ENCODE measurements at regions not wholly inside any gene's neighbourhood (a gene's known extent, or its start where the extent isn't known, plus 50 kb on each side); places are given as distances from the start of the nearest gene placed in this dataset. TPM values are rescaled to one million over a fixed set of nuclear protein-coding genes. Genes with fewer than 3 reads are reported as not detected.
"Not testable (repeated sequence)": the region's sequence is repeated elsewhere in the genome, so short reads cannot be mapped to it uniquely, and the experiment has no call there.

- no peak for DNase-seq (ENCODE audit: low read depth)
Measured at GRCh38 chr3:151555523-151555922, 94.7 kb upstream of the IGSF10 start.

GRCh38 chr3:151553888-151554287 lies 93.0 kb upstream of the IGSF10 start:
- DNase-seq (ENCODE audit: low read depth), result no peak

DNA sequence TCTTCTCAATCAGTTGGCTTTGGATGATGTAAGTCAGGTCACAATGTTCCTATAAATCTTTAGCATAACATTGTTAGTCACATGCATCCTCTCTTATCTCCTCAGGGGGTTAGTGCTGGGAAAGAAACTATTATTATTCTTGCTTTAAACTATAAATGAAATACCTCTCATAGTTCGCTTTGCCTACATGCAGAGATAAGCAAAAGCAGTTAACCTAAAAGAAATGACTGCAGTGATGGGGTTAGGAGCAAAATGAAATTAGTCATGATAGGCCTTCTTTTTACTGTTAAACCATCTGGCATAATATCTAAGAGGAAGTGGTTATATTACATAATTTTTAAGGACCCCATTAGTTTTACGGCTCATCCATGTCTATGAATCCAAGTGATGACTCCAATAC lies 91.7 kb upstream of the IGSF10 start:
- no peak for DNase-seq (ENCODE audit: low read depth)

DNA sequence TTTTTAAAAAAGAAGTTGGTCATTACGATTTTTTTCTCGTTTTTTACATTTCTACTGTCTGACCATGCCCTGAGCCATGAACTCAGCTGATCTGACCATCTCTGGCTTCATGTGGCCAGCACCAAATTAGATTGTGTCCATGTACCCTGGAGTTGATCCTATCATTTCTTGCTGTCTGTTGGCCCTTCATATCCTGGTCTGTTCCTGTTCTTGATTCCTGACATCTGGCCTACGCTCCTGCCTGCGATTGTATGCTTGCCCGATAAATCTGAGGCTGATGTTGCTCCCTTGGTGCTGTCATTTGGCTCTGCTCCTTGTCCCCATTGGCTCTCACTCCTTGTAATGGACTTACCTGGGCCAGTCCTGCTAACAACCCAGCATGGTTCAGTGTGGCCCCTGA lies 89.8 kb upstream of the IGSF10 start:
- DNase-seq (ENCODE audit: low read depth), result no peak

DNA sequence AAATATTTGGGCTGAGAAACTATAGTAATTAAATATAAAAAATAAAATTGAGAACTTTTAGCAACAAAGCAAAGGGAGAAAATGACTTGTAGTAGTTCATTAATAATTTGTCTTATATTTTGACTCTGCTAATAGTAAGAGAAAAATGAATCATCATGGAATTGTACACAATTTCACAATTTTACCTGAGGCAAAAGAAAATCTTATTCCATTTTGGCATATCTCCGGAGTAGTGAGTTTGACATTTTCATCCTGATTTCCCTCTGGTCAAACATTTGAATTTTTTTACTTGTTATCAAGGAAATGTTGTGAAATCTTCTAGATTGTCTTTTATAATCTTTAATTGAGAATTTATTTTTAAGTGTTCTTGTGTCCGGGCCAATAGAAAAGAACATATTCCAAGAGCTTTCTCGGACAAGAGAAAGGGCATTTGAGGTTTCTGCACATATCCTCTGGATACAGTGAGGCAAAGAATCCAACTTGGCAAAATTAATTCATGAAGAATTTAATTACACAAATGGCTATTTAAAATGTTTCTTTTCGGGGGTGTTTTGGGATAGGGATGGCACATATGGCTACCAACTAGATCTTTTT lies 89.3 kb upstream of the IGSF10 start:
- no peak for DNase-seq (ENCODE audit: low read depth)

DNA sequence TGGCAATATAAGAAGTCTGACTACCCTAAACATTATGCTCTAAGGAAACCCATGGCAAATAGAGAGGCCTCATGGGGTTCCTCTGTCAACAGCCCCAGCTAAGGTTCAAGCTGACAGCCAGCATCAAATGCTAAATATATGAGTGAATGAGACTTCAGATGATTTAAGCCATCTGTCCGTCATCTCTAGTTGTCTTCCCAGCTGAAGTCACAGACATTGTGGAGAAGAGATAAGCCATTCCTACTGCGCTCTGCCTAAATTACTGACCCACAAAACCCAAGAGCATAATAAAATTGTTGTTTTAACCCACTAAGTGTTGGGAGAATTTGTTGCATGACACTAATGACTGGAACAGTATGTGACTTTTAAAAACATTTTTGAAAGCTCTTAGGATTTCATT lies 87.3 kb upstream of the IGSF10 start:
- no peak for DNase-seq (ENCODE audit: low read depth)

DNA sequence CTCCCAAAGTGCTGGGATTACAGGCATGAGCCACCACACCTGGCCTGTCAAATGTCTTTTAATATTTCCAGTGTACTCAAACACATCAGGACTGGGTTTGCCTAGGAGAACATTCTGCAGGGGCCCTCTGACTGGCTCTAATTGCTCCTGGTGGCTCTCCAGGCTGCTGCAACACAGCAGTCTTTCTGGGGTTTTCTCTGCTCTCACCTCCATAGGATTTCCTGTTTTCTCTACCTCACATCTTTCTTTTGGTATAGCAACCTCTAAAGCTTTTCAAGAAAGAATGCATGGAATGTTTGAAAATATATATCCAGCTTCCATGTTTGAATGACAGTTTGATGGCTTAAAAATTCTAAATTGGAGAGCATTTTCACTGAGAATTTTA lies 83.3 kb upstream of the IGSF10 start:
- DNase-seq (ENCODE audit: low read depth), result no peak

GRCh38 chr3:151541178-151541577 lies 80.3 kb upstream of the IGSF10 start:
- DNase-seq (ENCODE audit: low read depth), result no peak

DNA sequence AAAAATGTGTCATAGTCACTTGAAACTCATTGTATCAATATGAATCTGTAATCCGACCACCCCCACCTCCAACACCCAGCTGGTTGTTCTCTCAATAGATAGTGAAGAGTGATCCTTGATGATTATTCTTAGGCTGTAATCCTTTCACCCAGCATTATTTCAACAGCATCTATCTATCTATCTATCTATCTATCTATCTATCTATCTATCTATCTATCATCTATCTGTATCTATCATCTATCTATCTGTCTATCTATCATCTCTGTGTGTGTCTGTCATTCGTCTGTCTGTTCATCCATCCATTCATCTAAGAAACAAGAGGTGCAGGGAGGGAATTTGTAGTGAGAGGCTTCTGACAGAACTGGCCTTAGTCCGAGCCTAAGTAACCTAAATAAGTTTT lies 78.7 kb upstream of the IGSF10 start:
- DNase-seq (ENCODE audit: low read depth), result no peak

DNA sequence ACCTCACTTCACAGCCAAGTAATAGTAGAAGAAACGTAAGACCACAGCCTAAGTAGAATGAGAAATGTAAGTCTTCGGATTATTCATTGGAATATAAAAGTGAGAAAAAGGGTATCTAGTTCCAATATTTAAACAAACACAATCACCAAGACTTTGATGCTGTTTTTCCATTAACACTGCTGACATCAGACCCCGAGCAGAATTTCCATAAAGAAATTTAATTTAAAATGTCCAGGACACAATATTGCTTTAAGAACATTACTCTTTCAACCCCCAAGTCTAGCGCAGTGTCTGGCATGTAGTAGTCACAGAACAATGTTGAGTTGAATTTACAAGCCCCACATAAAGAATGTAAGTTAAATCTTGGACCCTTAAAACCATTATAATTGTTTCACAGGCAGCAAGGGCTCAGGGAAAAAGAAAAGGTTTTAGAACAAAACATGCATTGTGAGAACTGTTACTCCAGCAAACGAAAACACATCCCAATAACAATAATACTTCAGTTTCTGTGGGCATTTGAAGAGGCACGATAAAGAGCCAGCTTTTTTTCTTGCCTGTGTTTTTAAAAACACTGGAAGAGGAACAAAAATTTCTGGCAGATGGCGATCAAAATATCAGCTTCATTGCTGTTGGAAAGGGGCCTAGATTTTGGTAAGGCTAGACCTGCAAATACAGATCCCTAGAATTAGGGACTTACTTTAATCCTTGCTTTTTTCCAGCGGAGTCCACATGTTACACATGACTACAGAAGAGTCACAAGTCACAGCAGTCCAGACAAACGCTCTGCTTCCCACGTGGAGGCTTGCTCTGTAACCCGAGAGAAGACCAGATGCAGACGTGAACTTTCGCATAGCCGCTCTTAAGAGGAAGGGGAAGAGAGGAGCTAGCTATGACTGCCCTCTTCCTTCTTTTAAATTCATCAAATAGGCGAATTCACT lies 77.9 kb upstream of the IGSF10 start:
- DNase-seq (ENCODE audit: low read depth), result peak; percentile 4

GRCh38 chr3:151537726-151538125 lies 76.9 kb upstream of the IGSF10 start:
- DNase-seq (ENCODE audit: low read depth), result no peak

DNA sequence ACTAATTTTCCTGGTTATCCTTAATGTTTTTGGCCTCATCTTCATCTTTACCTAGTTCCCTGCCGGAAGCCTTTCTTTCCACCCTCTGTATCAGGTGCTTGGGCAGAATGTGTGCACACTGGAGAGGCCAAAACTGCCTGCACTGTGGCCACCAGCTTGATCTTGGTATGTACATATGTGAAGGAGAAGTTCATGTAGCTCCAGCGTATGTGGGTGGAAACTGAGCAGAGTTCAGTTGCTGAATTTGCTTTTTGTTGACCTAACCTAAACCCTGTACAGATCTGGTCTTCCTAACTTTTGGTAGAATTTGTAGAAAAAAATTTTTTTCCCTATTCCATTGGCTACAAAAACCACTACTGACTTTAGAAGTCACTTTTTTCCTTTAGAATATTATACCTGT lies 65.9 kb upstream of the IGSF10 start:
- DNase-seq (ENCODE audit: low read depth), result no peak

GRCh38 chr3:151520105-151520504 lies 59.2 kb upstream of the IGSF10 start:
- DNase-seq (ENCODE audit: low read depth), result no peak

- not testable (repeated sequence) for DNase-seq (ENCODE audit: low read depth)
Measured at GRCh38 chr3:151511433-151511832, 50.6 kb upstream of the IGSF10 start.

Small RNA genes in the stretch of these regions (microRNA-seq; reads per million reads assigned to microRNA genes)
- not detected for gene MIR5186
